SK-N-SH treated with all-trans-retinoic acid at 6 μM for 48 hours (cell line): ENCODE measurements at regions not wholly inside any gene's neighbourhood (a gene's known extent, or its start where the extent isn't known, plus 50 kb on each side); places are given as distances from the start of the nearest gene placed in this dataset.

Source experiments
- ATAC-seq: fragments of 200-7000 bp; cut with Tn5 transposase; 3 replicates; pipeline ENCODE4 v1.9.1; 2020; ENCODE audit warnings: mild to moderate bottlenecking, moderate library complexity
- ARNTL ChIP-seq: fragments of 450-650 bp; formaldehyde crosslinking; IDR thresholded peaks from 2 replicates; pipeline ENCODE4 v1.5.0; 2020; ENCODE audit warnings: low read depth, mild to moderate bottlenecking, moderate library complexity, borderline replicate concordance
- BACH2 ChIP-seq: fragments of 250-450 bp; sonication (Bioruptor Pico); IDR thresholded peaks from 2 replicates; pipeline ENCODE4 v1.9.0; 2021; ENCODE audit warnings: mild to moderate bottlenecking, borderline replicate concordance
- CSDC2 ChIP-seq: fragments of 250-450 bp; sonication (Bioruptor Pico); IDR thresholded peaks from 2 replicates; pipeline ENCODE4 v1.5.0; 2020; ENCODE audit warnings: mild to moderate bottlenecking, moderate library complexity
- ESRRG ChIP-seq: fragments of 250-450 bp; sonication (Bioruptor Pico); IDR thresholded peaks from 2 replicates; pipeline ENCODE4 v1.6.1; 2021; ENCODE audit warnings: mild to moderate bottlenecking
- GLIS3 ChIP-seq: fragments of 250-450 bp; sonication (Bioruptor Pico); IDR thresholded peaks from 2 replicates; pipeline ENCODE4 v1.5.0; 2020; ENCODE audit warnings: mild to moderate bottlenecking, moderate library complexity
- ISL1 ChIP-seq: fragments of 250-450 bp; sonication (Bioruptor Pico); IDR thresholded peaks from 2 replicates; pipeline ENCODE4 v2.1.2; 2022; ENCODE audit warnings: mild to moderate bottlenecking, moderate library complexity
- OSR1 ChIP-seq: fragments of 250-450 bp; sonication (Bioruptor Pico); IDR thresholded peaks from 2 replicates; pipeline ENCODE4 v1.8.0; 2022; ENCODE audit warnings: moderate library complexity, mild to moderate bottlenecking, inconsistent platforms
- PPARA ChIP-seq: fragments of 250-450 bp; sonication (Bioruptor Pico); IDR thresholded peaks from 2 replicates; pipeline ENCODE4 v1.5.0; 2020; ENCODE audit warnings: mild to moderate bottlenecking, borderline replicate concordance
- RARB ChIP-seq: fragments of 250-450 bp; sonication (Bioruptor Pico); IDR thresholded peaks from 2 replicates; pipeline ENCODE4 v1.8.0; 2021; ENCODE audit warnings: mild to moderate bottlenecking, moderate library complexity
- SNAI2 ChIP-seq: fragments of 250-450 bp; sonication (Bioruptor Pico); IDR thresholded peaks from 2 replicates; pipeline ENCODE4 v1.5.0; 2020; ENCODE audit warnings: mild to moderate bottlenecking, moderate library complexity
- TCF4 ChIP-seq: fragments of 250-450 bp; sonication (Bioruptor Pico); IDR thresholded peaks from 2 replicates; pipeline ENCODE4 v1.8.0; 2021; ENCODE audit warnings: mild to moderate bottlenecking, moderate library complexity, borderline replicate concordance
- TOX ChIP-seq: fragments of 250-450 bp; sonication (Bioruptor Pico); IDR thresholded peaks from 2 replicates; pipeline ENCODE4 v1.8.0; 2021; ENCODE audit warnings: mild to moderate bottlenecking, moderate library complexity, borderline replicate concordance
- ZC3H10 ChIP-seq: fragments of 250-450 bp; sonication (Bioruptor Pico); IDR thresholded peaks from 2 replicates; pipeline ENCODE4 v1.5.1; 2021; ENCODE audit warnings: mild to moderate bottlenecking, moderate library complexity
- ZFP3 ChIP-seq: fragments of 250-450 bp; sonication (Bioruptor Pico); IDR thresholded peaks from 2 replicates; pipeline ENCODE4 v1.5.0; 2020; ENCODE audit warnings: mild to moderate bottlenecking, moderate library complexity
- ZFP30 ChIP-seq: fragments of 450-650 bp; formaldehyde crosslinking; IDR thresholded peaks from 2 replicates; pipeline ENCODE4 v1.5.0; 2022; ENCODE audit warnings: mild to moderate bottlenecking, moderate library complexity
- ZNF565 ChIP-seq: fragments of 450-650 bp; formaldehyde crosslinking; conservative IDR thresholded peaks from 2 replicates; pipeline ENCODE4 v1.5.0; 2020; ENCODE audit warnings: low read depth, mild to moderate bottlenecking, moderate library complexity
- ZNF70 ChIP-seq: fragments of 450-650 bp; formaldehyde crosslinking; IDR thresholded peaks from 2 replicates; pipeline ENCODE4 v1.5.0; 2020; ENCODE audit warnings: mild to moderate bottlenecking, moderate library complexity
- ZNF8 ChIP-seq: fragments of 450-650 bp; formaldehyde crosslinking; IDR thresholded peaks from 2 replicates; pipeline ENCODE4 v1.5.0; 2020; ENCODE audit warnings: mild to moderate bottlenecking, moderate library complexity
- TF ChIP-seq, protein P1 (sequence below): fragments of 250-450 bp; sonication (Bioruptor Pico); IDR thresholded peaks from 2 replicates; pipeline ENCODE4 v1.5.1; 2020; ENCODE audit warnings: low read depth, mild to moderate bottlenecking, moderate library complexity
- TF ChIP-seq, protein P2 (sequence below): fragments of 250-450 bp; sonication (Bioruptor Pico); IDR thresholded peaks from 2 replicates; pipeline ENCODE4 v1.8.0; 2021; ENCODE audit warnings: low read depth, mild to moderate bottlenecking, moderate library complexity, borderline replicate concordance
- TF ChIP-seq, protein P3 (sequence below): fragments of 250-450 bp; sonication (Bioruptor Pico); IDR thresholded peaks from 2 replicates; pipeline ENCODE4 v1.5.0; 2020; ENCODE audit warnings: mild to moderate bottlenecking, moderate library complexity
- TF ChIP-seq, protein P4 (sequence below): fragments of 250-450 bp; sonication (Bioruptor Pico); IDR thresholded peaks from 2 replicates; pipeline ENCODE4 v1.5.1; 2021; ENCODE audit warnings: mild to moderate bottlenecking, moderate library complexity
- TF ChIP-seq, protein P5 (sequence below): fragments of 250-450 bp; sonication (Bioruptor Pico); IDR thresholded peaks from 2 replicates; pipeline ENCODE4 v1.8.0; 2020; ENCODE audit warnings: mild to moderate bottlenecking, moderate library complexity, borderline replicate concordance

DNA sequence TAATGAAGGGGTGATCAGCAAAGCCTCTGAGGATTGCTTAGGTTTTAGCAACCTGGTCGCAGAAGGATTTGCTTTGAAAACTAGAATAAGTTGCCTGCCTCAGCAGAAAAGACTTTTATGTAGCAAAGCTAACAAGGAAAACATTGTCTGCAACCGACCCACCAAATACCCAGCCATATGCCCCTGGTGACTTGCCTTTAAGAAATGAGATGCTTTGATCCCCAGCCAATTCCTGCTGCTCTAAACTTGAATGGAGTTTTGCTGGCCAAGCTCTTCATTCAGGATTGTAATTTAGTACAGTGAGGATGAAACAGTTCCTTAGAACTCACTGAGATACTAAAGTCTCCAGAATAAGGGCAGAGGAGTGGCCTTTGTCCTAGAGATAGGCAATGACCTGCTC is 139.8 kb upstream of the PROK2 start:
- ATAC-seq, result no peak
- no peak for TF ChIP-seq ARNTL (CRISPR knock-in tag)
- TF ChIP-seq, protein P1, sequence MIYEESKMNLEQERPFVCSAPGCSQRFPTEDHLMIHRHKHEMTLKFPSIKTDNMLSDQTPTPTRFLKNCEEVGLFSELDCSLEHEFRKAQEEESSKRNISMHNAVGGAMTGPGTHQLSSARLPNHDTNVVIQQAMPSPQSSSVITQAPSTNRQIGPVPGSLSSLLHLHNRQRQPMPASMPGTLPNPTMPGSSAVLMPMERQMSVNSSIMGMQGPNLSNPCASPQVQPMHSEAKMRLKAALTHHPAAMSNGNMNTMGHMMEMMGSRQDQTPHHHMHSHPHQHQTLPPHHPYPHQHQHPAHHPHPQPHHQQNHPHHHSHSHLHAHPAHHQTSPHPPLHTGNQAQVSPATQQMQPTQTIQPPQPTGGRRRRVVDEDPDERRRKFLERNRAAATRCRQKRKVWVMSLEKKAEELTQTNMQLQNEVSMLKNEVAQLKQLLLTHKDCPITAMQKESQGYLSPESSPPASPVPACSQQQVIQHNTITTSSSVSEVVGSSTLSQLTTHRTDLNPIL (CRISPR knock-in tag), result no peak
- no peak for TF ChIP-seq GLIS3 (CRISPR knock-in tag)
- no peak for TF ChIP-seq BACH2 (CRISPR knock-in tag)
- no peak for TF ChIP-seq RARB (CRISPR knock-in tag)
- no peak for TF ChIP-seq ZFP3 (CRISPR knock-in tag)
- TF ChIP-seq, protein P2, sequence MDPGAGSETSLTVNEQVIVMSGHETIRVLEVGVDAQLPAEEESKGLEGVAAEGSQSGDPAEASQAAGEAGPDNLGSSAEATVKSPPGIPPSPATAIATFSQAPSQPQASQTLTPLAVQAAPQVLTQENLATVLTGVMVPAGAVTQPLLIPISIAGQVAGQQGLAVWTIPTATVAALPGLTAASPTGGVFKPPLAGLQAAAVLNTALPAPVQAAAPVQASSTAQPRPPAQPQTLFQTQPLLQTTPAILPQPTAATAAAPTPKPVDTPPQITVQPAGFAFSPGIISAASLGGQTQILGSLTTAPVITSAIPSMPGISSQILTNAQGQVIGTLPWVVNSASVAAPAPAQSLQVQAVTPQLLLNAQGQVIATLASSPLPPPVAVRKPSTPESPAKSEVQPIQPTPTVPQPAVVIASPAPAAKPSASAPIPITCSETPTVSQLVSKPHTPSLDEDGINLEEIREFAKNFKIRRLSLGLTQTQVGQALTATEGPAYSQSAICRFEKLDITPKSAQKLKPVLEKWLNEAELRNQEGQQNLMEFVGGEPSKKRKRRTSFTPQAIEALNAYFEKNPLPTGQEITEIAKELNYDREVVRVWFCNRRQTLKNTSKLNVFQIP, result no peak
- TF ChIP-seq, protein P3, sequence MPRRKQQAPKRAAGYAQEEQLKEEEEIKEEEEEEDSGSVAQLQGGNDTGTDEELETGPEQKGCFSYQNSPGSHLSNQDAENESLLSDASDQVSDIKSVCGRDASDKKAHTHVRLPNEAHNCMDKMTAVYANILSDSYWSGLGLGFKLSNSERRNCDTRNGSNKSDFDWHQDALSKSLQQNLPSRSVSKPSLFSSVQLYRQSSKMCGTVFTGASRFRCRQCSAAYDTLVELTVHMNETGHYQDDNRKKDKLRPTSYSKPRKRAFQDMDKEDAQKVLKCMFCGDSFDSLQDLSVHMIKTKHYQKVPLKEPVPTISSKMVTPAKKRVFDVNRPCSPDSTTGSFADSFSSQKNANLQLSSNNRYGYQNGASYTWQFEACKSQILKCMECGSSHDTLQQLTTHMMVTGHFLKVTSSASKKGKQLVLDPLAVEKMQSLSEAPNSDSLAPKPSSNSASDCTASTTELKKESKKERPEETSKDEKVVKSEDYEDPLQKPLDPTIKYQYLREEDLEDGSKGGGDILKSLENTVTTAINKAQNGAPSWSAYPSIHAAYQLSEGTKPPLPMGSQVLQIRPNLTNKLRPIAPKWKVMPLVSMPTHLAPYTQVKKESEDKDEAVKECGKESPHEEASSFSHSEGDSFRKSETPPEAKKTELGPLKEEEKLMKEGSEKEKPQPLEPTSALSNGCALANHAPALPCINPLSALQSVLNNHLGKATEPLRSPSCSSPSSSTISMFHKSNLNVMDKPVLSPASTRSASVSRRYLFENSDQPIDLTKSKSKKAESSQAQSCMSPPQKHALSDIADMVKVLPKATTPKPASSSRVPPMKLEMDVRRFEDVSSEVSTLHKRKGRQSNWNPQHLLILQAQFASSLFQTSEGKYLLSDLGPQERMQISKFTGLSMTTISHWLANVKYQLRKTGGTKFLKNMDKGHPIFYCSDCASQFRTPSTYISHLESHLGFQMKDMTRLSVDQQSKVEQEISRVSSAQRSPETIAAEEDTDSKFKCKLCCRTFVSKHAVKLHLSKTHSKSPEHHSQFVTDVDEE, result no peak
- TF ChIP-seq ESRRG (CRISPR knock-in tag), result no peak
- TF ChIP-seq, protein P4, sequence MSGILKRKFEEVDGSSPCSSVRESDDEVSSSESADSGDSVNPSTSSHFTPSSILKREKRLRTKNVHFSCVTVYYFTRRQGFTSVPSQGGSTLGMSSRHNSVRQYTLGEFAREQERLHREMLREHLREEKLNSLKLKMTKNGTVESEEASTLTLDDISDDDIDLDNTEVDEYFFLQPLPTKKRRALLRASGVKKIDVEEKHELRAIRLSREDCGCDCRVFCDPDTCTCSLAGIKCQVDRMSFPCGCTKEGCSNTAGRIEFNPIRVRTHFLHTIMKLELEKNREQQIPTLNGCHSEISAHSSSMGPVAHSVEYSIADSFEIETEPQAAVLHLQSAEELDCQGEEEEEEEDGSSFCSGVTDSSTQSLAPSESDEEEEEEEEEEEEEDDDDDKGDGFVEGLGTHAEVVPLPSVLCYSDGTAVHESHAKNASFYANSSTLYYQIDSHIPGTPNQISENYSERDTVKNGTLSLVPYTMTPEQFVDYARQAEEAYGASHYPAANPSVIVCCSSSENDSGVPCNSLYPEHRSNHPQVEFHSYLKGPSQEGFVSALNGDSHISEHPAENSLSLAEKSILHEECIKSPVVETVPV, result no peak
- TF ChIP-seq CSDC2 (CRISPR knock-in tag), result no peak
- TF ChIP-seq TOX (CRISPR knock-in tag), result no peak
- TF ChIP-seq ZNF565 (CRISPR knock-in tag), result no peak
- TF ChIP-seq TCF4, result no peak
- TF ChIP-seq ZNF8 (CRISPR knock-in tag), result no peak
- TF ChIP-seq PPARA (CRISPR knock-in tag), result no peak
- no peak for TF ChIP-seq ISL1 (CRISPR knock-in tag)
- no peak for TF ChIP-seq OSR1 (CRISPR knock-in tag)
- no peak for TF ChIP-seq ZNF70 (CRISPR knock-in tag)

DNA sequence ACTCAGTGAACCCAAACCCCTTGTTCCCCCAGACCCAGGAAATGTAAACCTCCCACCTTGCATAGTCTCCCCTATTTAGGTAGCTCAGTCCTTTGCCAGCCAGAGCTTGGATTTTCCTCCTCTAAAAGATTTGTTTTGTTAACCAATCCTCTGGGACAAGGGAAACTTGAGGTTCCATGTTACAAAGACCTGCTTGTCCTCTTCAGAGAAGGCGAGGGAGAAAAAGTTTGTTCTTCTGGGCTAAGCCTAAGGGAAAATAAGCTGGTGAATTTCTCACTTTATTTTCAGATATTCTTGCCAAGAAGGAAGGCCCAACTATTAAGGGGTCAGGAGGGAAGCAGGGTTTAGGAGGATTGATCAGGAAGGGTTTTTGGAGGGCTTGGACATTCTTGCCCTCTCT is 136.1 kb upstream of the PROK2 start:
- TF ChIP-seq ZNF70 (CRISPR knock-in tag), result no peak

DNA sequence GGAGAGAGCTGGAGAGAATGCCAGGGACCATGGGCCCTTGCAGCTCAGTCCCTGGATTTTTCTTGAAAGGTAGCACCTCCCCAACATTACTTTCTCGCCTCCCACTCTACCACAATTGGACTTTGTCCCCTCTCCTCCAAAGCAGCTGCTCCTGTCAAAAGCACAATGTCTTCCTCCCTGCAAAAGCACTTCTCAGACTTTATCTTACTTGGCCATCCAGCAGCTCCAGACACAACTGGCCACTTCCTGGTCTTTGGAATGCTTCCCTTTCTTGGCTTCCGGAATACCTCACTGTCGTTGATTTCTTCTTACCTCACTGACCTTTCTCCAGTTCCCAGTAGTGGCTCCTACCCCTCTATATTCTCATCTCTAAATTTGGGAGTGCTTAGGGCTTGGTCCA is 134.6 kb upstream of the PROK2 start:
- ATAC-seq, result no peak
- TF ChIP-seq ZC3H10 (CRISPR knock-in tag), result no peak
- no peak for TF ChIP-seq SNAI2 (CRISPR knock-in tag)
- TF ChIP-seq RARB (CRISPR knock-in tag), result no peak
- no peak for TF ChIP-seq ZNF8 (CRISPR knock-in tag)
- TF ChIP-seq TCF4, result no peak
- TF ChIP-seq, protein P5, sequence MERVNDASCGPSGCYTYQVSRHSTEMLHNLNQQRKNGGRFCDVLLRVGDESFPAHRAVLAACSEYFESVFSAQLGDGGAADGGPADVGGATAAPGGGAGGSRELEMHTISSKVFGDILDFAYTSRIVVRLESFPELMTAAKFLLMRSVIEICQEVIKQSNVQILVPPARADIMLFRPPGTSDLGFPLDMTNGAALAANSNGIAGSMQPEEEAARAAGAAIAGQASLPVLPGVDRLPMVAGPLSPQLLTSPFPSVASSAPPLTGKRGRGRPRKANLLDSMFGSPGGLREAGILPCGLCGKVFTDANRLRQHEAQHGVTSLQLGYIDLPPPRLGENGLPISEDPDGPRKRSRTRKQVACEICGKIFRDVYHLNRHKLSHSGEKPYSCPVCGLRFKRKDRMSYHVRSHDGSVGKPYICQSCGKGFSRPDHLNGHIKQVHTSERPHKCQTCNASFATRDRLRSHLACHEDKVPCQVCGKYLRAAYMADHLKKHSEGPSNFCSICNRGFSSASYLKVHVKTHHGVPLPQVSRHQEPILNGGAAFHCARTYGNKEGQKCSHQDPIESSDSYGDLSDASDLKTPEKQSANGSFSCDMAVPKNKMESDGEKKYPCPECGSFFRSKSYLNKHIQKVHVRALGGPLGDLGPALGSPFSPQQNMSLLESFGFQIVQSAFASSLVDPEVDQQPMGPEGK, result no peak
- TF ChIP-seq, protein P2, result no peak
- TF ChIP-seq, protein P1 (CRISPR knock-in tag), result no peak
- TF ChIP-seq, protein P4, result no peak
- no peak for TF ChIP-seq ISL1 (CRISPR knock-in tag)
- TF ChIP-seq GLIS3 (CRISPR knock-in tag), result no peak
- TF ChIP-seq CSDC2 (CRISPR knock-in tag), result no peak
- TF ChIP-seq ZFP30, result no peak
- TF ChIP-seq BACH2 (CRISPR knock-in tag), result no peak
- TF ChIP-seq ZNF70 (CRISPR knock-in tag), result no peak
- TF ChIP-seq PPARA (CRISPR knock-in tag), result no peak

More for the DNA sequence above, 136.1 kb upstream of the PROK2 start:
- ATAC-seq, result no peak
